ENCODE measurements at regions not wholly inside any gene's neighbourhood (a gene's known extent, or its start where the extent isn't known, plus 50 kb on each side); places are given as distances from the start of the nearest gene placed in this dataset.
A peak's percentile ranks its signal among the peaks of the same experiment; 100 is the strongest.
"Not testable (repeated sequence)": the region's sequence is repeated elsewhere in the genome, so short reads cannot be mapped to it uniquely, and the experiment has no call there.

- no peak for DNase-seq (ENCODE audit: low read depth)
Measured at GRCh38 chr18:73452866-73453265, 585.1 kb upstream of the NETO1 start.

DNA sequence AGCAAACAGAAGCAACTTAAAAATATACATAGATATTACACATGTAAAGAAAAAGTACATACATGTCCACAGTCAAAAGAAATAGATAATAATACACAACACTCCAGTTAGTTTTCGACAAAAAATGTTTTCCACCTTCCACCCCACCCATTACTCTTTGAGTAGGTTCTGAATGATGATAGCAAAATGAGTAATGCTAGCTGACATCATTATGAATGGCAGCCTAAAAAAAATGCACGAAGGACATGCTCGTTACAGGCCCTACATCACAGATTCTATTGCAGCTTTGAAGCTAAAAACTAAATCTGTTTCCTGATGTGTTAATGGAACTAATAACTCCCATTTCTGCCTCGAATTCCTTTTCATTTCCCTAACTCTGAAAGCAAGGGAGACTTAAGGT lies 578.7 kb upstream of the NETO1 start:
- no peak for DNase-seq (ENCODE audit: low read depth)

DNA sequence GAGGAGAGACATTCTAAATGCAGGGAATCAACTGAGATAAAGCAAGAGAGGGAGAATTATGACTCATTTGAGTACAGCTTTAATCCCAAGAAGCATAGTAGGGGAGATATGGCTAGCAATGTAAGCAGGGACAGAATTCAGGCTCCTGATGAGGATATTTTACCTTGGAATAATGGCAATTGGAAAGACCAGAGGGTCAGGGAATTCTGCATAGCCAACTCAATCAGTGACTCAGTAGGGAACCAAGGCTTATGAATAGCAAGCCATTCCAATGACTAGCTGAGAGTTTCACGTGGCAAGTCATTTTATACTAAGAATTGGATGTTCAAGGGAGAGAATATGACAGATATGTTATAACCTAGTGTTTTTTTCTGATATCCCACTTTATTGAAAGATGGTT lies 563.8 kb upstream of the NETO1 start:
- DNase-seq (ENCODE audit: low read depth), result no peak

- DNase-seq (ENCODE audit: low read depth), result no peak
Measured at GRCh38 chr18:73421010-73421409, 553.2 kb upstream of the NETO1 start.

DNA sequence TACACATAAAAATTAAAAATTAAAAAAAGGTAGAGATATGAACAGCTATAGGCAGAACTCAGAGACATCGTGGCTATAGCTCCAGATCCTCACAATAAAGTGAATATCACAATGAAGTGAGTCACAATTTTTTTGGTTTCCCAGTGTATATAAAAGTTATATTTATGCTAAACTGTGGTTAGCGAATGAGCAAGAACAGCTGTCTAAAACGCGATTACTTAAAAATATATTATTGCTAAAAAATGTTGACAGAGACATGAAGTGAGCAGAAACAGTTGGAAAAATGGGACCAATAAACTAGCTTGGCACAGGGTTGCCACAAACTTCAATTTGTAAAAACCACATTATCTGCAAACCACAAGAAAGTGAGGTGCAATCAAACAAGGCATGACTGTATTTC lies 551.7 kb upstream of the NETO1 start:
- DNase-seq (ENCODE audit: low read depth), result peak; percentile 3

DNA sequence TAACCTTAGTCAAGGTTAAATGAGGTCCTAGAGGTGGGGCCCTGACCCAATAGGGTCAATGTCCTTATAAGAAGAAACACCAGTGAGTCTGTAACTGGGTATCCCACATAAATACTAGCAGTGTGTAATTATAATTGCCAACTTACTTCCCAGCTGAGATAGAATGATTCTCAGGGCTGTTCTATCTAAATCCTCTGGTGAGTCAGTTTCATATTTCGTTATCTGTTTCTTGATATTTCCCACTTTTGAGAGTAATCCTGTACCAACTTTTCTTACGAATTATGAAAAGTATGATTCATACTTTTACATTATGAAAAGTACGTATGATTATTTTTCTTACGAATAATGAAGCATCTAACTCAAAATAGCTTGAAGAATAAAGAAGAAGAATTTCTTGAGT lies 546.8 kb upstream of the NETO1 start:
- no peak for DNase-seq (ENCODE audit: low read depth)

DNA sequence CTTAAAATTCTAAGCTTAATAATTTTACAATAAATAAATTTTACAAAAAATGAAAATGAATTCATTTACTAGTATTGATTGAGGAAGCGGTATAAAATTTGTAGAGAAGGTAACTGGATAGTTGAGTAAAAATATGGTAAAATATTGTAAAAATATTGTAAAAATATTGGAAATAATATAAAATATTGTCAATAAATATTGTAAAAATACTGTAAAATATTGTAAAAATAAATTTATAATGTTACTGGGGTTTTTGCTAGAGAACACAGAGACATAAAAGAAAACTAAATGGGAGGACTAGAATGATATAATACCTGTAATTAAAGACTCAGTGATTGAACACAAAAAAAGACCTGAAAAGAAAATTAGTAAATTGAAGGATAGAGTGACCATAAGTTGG lies 546.3 kb upstream of the NETO1 start:
- DNase-seq (ENCODE audit: low read depth), result no peak

DNA sequence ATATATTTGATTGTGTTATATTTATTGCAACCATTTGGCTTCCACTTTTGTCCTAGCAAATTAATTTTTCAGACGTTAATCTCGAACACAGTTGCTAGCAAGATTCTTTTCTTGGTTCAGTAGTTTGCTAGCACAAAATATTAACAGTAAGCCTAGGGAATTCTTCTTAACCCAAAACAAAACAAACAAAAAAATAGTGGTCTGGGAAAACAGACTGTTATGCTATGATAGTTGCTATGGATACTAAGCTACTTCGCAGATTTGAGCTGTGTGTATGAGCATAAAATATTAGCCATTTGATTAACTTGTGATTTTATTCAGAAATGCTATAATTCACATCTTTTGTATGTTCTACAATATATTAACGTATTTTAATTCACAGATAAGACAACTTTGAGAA lies 541.5 kb upstream of the NETO1 start:
- DNase-seq (ENCODE audit: low read depth), result peak; percentile 4

- DNase-seq (ENCODE audit: low read depth), result no peak
Measured at GRCh38 chr18:73408469-73408868, 540.7 kb upstream of the NETO1 start.

DNA sequence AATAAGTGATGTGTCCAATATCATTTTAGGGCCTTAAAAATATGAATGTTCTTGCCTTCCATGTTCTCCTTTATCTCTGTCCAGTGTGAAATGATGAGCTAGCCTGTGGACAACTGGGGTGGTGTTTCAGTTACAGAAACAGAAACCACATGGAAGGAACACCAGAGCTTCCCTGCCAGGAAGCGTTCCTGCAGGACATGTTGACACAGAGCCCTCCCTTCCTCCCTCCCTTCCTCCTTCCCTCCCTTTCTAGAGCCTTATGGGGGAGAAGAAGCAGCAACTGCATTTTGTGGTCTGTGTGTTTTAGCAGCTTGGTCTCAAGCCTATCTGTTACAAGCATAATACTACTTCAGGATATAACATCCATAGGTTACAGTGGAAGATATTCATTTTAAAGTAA lies 539.7 kb upstream of the NETO1 start:
- peak; percentile 36 for DNase-seq (ENCODE audit: low read depth)

DNA sequence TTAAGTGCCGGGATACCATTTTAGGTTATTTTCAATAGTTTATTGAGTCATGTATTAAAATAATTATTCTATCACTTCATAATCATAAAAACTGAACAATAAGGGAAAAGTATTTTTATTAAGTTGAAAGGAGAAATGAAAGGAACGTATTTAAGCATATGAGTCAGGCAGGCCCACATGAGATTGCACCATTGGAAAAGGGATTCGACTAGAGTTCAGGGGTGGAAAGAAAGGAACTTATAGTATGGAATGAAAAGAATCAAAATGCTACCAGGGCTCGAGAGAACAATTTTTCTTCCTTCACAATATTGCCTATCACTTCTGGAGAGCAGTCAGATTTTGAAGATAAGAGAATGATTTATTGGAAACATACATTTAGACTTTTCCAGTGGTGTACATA lies 516.5 kb upstream of the NETO1 start:
- no peak for DNase-seq (ENCODE audit: low read depth)

- no peak for DNase-seq (ENCODE audit: low read depth)
Measured at GRCh38 chr18:73381699-73382036, 513.9 kb upstream of the NETO1 start.

DNA sequence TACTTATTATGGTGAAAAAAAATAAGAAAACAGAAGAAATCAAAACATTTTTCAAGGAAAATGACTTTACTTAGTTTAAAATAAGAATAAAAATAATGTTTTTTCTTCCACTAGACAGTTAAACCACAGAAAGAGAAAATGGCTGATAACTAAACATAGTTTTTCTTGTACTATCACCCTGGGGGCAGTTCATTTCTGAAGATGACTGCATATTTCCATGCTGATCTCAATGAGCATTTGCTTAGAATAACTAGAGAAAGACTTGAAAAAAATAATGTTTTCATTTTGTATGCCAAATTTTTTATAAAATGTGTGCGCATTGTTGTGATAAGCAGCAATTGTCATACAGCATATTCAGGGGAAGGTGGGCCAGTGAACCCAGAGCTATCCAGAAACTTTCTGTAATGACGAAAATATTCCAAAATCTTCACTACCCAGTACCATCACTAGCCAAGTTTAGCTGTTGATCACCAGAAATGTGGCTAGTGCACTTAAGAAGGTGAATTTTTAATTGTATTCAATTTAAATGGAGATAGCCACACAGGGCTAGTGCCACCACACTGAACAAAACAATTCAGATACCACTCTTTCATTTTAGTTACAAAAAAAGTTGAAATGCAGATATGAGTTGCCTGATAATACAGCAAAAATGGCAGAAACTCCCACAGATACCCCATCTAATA lies 513.4 kb upstream of the NETO1 start:
- no peak for DNase-seq (ENCODE audit: low read depth)

GRCh38 chr18:73366713-73367112 lies 498.9 kb upstream of the NETO1 start:
- DNase-seq (ENCODE audit: low read depth), result no peak

- DNase-seq (ENCODE audit: low read depth), result peak; percentile 33
Measured at GRCh38 chr18:73365018-73365417, 497.2 kb upstream of the NETO1 start.

DNA sequence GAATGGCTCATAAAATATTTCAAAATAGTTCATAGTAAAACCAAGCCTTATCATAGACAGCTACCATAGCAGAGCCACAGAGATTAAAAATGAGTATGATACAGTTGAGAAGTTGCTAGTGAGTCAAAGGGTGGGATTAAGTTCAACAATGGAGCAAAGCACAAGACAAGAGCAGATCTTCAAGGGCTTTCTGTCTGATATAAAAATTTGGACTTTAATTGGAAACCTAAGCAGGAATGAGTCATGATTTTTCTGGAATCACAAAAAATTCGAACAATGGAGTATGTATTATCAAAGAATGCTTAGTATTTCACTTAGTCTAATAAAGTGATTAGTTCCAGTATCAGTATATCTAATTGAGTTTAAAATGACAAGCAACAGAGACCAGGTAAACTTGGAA lies 487.3 kb upstream of the NETO1 start:
- DNase-seq (ENCODE audit: low read depth), result no peak

- DNase-seq (ENCODE audit: low read depth), result peak; percentile 90
Measured at GRCh38 chr18:73352546-73352945, 484.8 kb upstream of the NETO1 start.

GRCh38 chr18:73340135-73340977 lies 472.6 kb upstream of the NETO1 start:
- DNase-seq (ENCODE audit: low read depth), result peak; percentile 39

- DNase-seq (ENCODE audit: low read depth), result no peak
Measured at GRCh38 chr18:73331212-73331772, 463.5 kb upstream of the NETO1 start.

- not testable (repeated sequence) for DNase-seq (ENCODE audit: low read depth)
Measured at GRCh38 chr18:73330106-73330505, 462.3 kb upstream of the NETO1 start.

GRCh38 chr18:73324187-73324831 lies 456.5 kb upstream of the NETO1 start:
- not testable (repeated sequence) for DNase-seq (ENCODE audit: low read depth)

- peak; percentile 6 for DNase-seq (ENCODE audit: low read depth)
Measured at GRCh38 chr18:73318739-73319479, 451.1 kb upstream of the NETO1 start.

Measured in fibroblast of gingiva (primary cell).